GM18507 (cell line): ENCODE measurements at regions not wholly inside any gene's neighbourhood (a gene's known extent, or its start where the extent isn't known, plus 50 kb on each side); places are given as distances from the start of the nearest gene placed in this dataset.
"Not testable (repeated sequence)": the region's sequence is repeated elsewhere in the genome, so short reads cannot be mapped to it uniquely, and the experiment has no call there.

Experiments used
- DNase-seq: peaks from one replicate; pipeline ENCODE4 v3.0.0; 2011; ENCODE audit warnings: low read depth; ENCODE audit not compliant: insufficient read length; ENCODE audit errors: extremely low spot score
- FAIRE-seq: peaks from 2 replicates; lab custom pipeline; 2011; peaks lifted over from hg19 to GRCh38; lab: Jason Lieb, UNC

GRCh38 chr12:43261701-43262100 lies 290.3 kb downstream of the ADAMTS20 start:
- no peak for FAIRE-seq
- no peak for DNase-seq

GRCh38 chr12:43255522-43256111 lies 296.4 kb downstream of the ADAMTS20 start:
- DNase-seq (no peak), FAIRE-seq (no peak)

- DNase-seq = no peak
- no peak for FAIRE-seq
Measured at GRCh38 chr12:43252585-43252984, 299.4 kb downstream of the ADAMTS20 start.

GRCh38 chr12:43245947-43246346 lies 306.1 kb downstream of the ADAMTS20 start:
- FAIRE-seq (no peak), DNase-seq (no peak)

- DNase-seq = no peak
- no peak for FAIRE-seq
Measured at GRCh38 chr12:43241986-43242385, 310.0 kb downstream of the ADAMTS20 start.

- FAIRE-seq (no peak), DNase-seq (no peak)
Measured at GRCh38 chr12:43238281-43238680, 313.7 kb downstream of the ADAMTS20 start.

- FAIRE-seq = no peak
- DNase-seq = no peak
Measured at GRCh38 chr12:43237238-43237879, 314.6 kb downstream of the ADAMTS20 start.

GRCh38 chr12:43235721-43236120 lies 316.3 kb downstream of the ADAMTS20 start:
- FAIRE-seq (no peak), DNase-seq (no peak)

GRCh38 chr12:43233861-43234260 lies 318.1 kb downstream of the ADAMTS20 start:
- FAIRE-seq (no peak), DNase-seq (no peak)

GRCh38 chr12:43226151-43226550 lies 325.9 kb downstream of the ADAMTS20 start:
- DNase-seq = no peak
- no peak for FAIRE-seq

- FAIRE-seq, DNase-seq: not testable (repeated sequence)
Measured at GRCh38 chr12:43224190-43224805, 327.7 kb downstream of the ADAMTS20 start.

- FAIRE-seq (no peak), DNase-seq (no peak)
Measured at GRCh38 chr12:43222796-43223195, 329.2 kb downstream of the ADAMTS20 start.

GRCh38 chr12:43221216-43221615 lies 330.8 kb downstream of the ADAMTS20 start:
- no peak for DNase-seq
- FAIRE-seq = no peak

- DNase-seq (no peak), FAIRE-seq (no peak)
Measured at GRCh38 chr12:43216490-43216889, 335.5 kb downstream of the ADAMTS20 start.

- DNase-seq = no peak
- FAIRE-seq = no peak
Measured at GRCh38 chr12:43214166-43214565, 337.8 kb downstream of the ADAMTS20 start.

- FAIRE-seq (no peak), DNase-seq (no peak)
Measured at GRCh38 chr12:43213608-43214007, 338.4 kb downstream of the ADAMTS20 start.

- FAIRE-seq = peak; percentile 84
- DNase-seq = no peak
Measured at GRCh38 chr12:43210485-43211192, 341.4 kb downstream of the ADAMTS20 start.

GRCh38 chr12:43208627-43209026 lies 343.4 kb downstream of the ADAMTS20 start:
- DNase-seq (no peak), FAIRE-seq (no peak)

GRCh38 chr12:43208221-43208620 lies 343.8 kb downstream of the ADAMTS20 start:
- FAIRE-seq (no peak), DNase-seq (no peak)

GRCh38 chr12:43206396-43206795 lies 345.6 kb downstream of the ADAMTS20 start:
- no peak for DNase-seq
- FAIRE-seq = no peak
